ENCODE measurements at regions not wholly inside any gene's neighbourhood (a gene's known extent, or its start where the extent isn't known, plus 50 kb on each side); places are given as distances from the start of the nearest gene placed in this dataset.

GRCh38 chr1:104765085-104765484, 1015.4 kb downstream of the AMY1C start:
- no peaks in the 10 kb centered on the region for H3K27me3 ChIP-seq
- intact Hi-C loops (cut with DNase I): no loop called here
- TF ChIP-seq CTCF (IDR thresholded peaks at IDR 0.05): no peak
- no peaks in the 10 kb centered on the region for H3K4me1 ChIP-seq
- H3K36me3 ChIP-seq: no peaks in the 10 kb centered on the region
- no peak overlapping the region for H3K4me3 ChIP-seq
- no peak overlapping the region for H3K27ac ChIP-seq
- no peaks in the 10 kb centered on the region for H3K9me3 ChIP-seq
- no peak for DNase-seq (ENCODE audit: low spot score in 2 of 2)

GRCh38 chr1:104768466-104768865, 1018.8 kb downstream of the AMY1C start:
- no peaks in the 10 kb centered on the region for H3K27me3 ChIP-seq
- no peak for DNase-seq (ENCODE audit: low spot score in 2 of 2)
- H3K4me1 ChIP-seq: no peaks in the 10 kb centered on the region
- intact Hi-C loops (cut with DNase I): no loop called here
- H3K4me3 ChIP-seq: no peak overlapping the region
- H3K36me3 ChIP-seq: no peaks in the 10 kb centered on the region
- no peaks in the 10 kb centered on the region for H3K9me3 ChIP-seq
- no peak for TF ChIP-seq CTCF (IDR thresholded peaks at IDR 0.05)
- no peak overlapping the region for H3K27ac ChIP-seq

- no peaks in the 10 kb centered on the region for H3K36me3 ChIP-seq
- TF ChIP-seq CTCF (IDR thresholded peaks at IDR 0.05): peak in 2 of 3 experiments; percentile 38 to 48
- H3K9me3 ChIP-seq: no peaks in the 10 kb centered on the region
- no peaks in the 10 kb centered on the region for H3K4me1 ChIP-seq
- no peak overlapping the region for H3K4me3 ChIP-seq
- no peaks in the 10 kb centered on the region for H3K27me3 ChIP-seq
- intact Hi-C loops (cut with DNase I): no loop called here
- DNase-seq (ENCODE audit: low spot score in 2 of 2): no peak
- H3K27ac ChIP-seq: no peak overlapping the region
These were observed 1030.9 kb downstream of the AMY1C start for GRCh38 chr1:104780470-104781078.

- Histone ChIP-seq H3K27ac (no peak overlapping the region), H3K36me3 (no peaks in the 10 kb centered on the region), H3K4me1 (no peaks in the 10 kb centered on the region), H3K27me3 (no peaks in the 10 kb centered on the region), H3K4me3 (no peak overlapping the region), H3K9me3 (no peaks in the 10 kb centered on the region)
- DNase-seq (ENCODE audit: low spot score in 2 of 2): no peak
- intact Hi-C loops (cut with DNase I): no loop called here
- TF ChIP-seq CTCF (IDR thresholded peaks at IDR 0.05): no peak
These were observed 1036.0 kb downstream of the AMY1C start for GRCh38 chr1:104785575-104786187.

- Histone ChIP-seq H3K36me3 (no peaks in the 10 kb centered on the region), H3K27ac (no peak overlapping the region), H3K9me3 (no peaks in the 10 kb centered on the region), H3K4me1 (no peaks in the 10 kb centered on the region), H3K27me3 (no peaks in the 10 kb centered on the region), H3K4me3 (no peak overlapping the region)
- no peak for DNase-seq (ENCODE audit: low spot score in 2 of 2)
- no peak for TF ChIP-seq CTCF (IDR thresholded peaks at IDR 0.05)
- intact Hi-C loops (cut with DNase I): no loop called here
These were observed 1038.3 kb downstream of the AMY1C start for GRCh38 chr1:104787866-104788510.
